Smooth muscle cell (in vitro differentiated cells): ENCODE measurements at regions not wholly inside any gene's neighbourhood (a gene's known extent, or its start where the extent isn't known, plus 50 kb on each side); places are given as distances from the start of the nearest gene placed in this dataset.
A peak's percentile ranks its signal among the peaks of the same experiment; 100 is the strongest.

Experiments used
- DNase-seq: peaks from one replicate; lab custom pipeline; 2025; ENCODE audit not compliant: unreplicated experiment; lab: John Stamatoyannopoulos, UW
- H2AFZ ChIP-seq: fragments of 200-600 bp; sonication (generic); 2 replicates; pipeline ENCODE4 v1.6.0; 2016; ENCODE audit warnings: antibody characterized with exemption, low read depth, mild to moderate bottlenecking
- H3F3A ChIP-seq: fragments of 200-600 bp; sonication (generic); 2 replicates; pipeline ENCODE4 v1.6.0; 2017; ENCODE audit warnings: antibody characterized with exemption, low read depth
- H3K27ac ChIP-seq: fragments of 200-600 bp; sonication (generic); 2 replicates; pipeline ENCODE4 v1.5.1; 2016; ENCODE audit warnings: low read depth, mild to moderate bottlenecking
- H3K27me3 ChIP-seq: fragments of 200-600 bp; sonication (generic); 2 replicates; pipeline ENCODE4 v1.6.1; 2016; ENCODE audit warnings: low read depth, mild to moderate bottlenecking
- H3K36me3 ChIP-seq: fragments of 200-600 bp; sonication (generic); 2 replicates; pipeline ENCODE4 v1.5.1; 2016; ENCODE audit warnings: low read depth
- H3K4me1 ChIP-seq: fragments of 200-600 bp; sonication (generic); 2 replicates; pipeline ENCODE4 v1.5.1; 2016; ENCODE audit warnings: low read depth
- H3K4me2 ChIP-seq: fragments of 200-600 bp; sonication (generic); 2 replicates; pipeline ENCODE4 v1.6.0; 2016; ENCODE audit warnings: mild to moderate bottlenecking
- H3K4me3 ChIP-seq: fragments of 200-600 bp; sonication (generic); 2 replicates; pipeline ENCODE4 v1.5.1; 2016; ENCODE audit warnings: mild to moderate bottlenecking
- H3K79me2 ChIP-seq: fragments of 200-600 bp; sonication (generic); 2 replicates; pipeline ENCODE4 v1.6.0; 2016; ENCODE audit warnings: low read depth, mild to moderate bottlenecking
- H3K9ac ChIP-seq: fragments of 200-600 bp; sonication (generic); 2 replicates; pipeline ENCODE4 v1.6.0; 2016; ENCODE audit warnings: low read depth
- H3K9me3 ChIP-seq: fragments of 200-600 bp; sonication (generic); replicated peaks from 2 replicates; pipeline ENCODE4 v1.5.1; 2016; ENCODE audit warnings: low read depth
- H4K20me1 ChIP-seq: fragments of 200-600 bp; sonication (generic); 2 replicates; pipeline ENCODE4 v1.6.0; 2016; ENCODE audit warnings: low read depth
- CTCF ChIP-seq: fragments of 200-600 bp; sonication (generic); IDR thresholded peaks from 2 replicates; pipeline ENCODE4 v1.5.1; 2017; ENCODE audit warnings: borderline replicate concordance, mild to moderate bottlenecking, antibody characterized with exemption; ENCODE audit not compliant: insufficient read depth, poor library complexity, severe bottlenecking
- WGBS: methylation state at CpG from one replicate; pipeline ENCODE4 v1.1.7; 2016; ENCODE audit warnings: low lambda C conversion rate; 5-methylcytosine and 5-hydroxymethylcytosine counted together

- Histone ChIP-seq H3K79me2 (no peaks in the 10 kb centered on the region), H3K9ac (no peak overlapping the region), H3K36me3 (no peaks in the 10 kb centered on the region), H3K4me3 (no peak overlapping the region), H3K27ac (peak overlapping the region; percentile 1), H4K20me1 (no peaks in the 10 kb centered on the region), H3K4me2 (peak overlapping the region; percentile 26), H3F3A (peaks cover 11% of the 10 kb centered on the region), H3K9me3 (no peaks in the 10 kb centered on the region), H3K4me1 (no peaks in the 10 kb centered on the region), H2AFZ (no peak overlapping the region), H3K27me3 (peaks cover 5% of the 10 kb centered on the region)
- DNase-seq = no peak
- TF ChIP-seq CTCF = no peak
- WGBS = 19% methylated on average over 4 of the region's 4 CpGs
Measured at GRCh38 chr2:120550282-120550681, 185.4 kb upstream of the GLI2 start.

- Histone ChIP-seq H3F3A (peaks cover 11% of the 10 kb centered on the region), H2AFZ (no peak overlapping the region), H3K27me3 (peaks cover 5% of the 10 kb centered on the region), H3K9me3 (no peaks in the 10 kb centered on the region), H3K4me3 (no peak overlapping the region), H3K4me1 (no peaks in the 10 kb centered on the region), H3K79me2 (no peaks in the 10 kb centered on the region), H3K27ac (peak overlapping the region; percentile 1), H3K36me3 (no peaks in the 10 kb centered on the region), H3K9ac (no peak overlapping the region), H3K4me2 (peak overlapping the region; percentile 26), H4K20me1 (no peaks in the 10 kb centered on the region)
- DNase-seq = no peak
- no peak for TF ChIP-seq CTCF
- WGBS = 51% methylated on average over 2 of the region's 2 CpGs
Measured at GRCh38 chr2:120550893-120551446, 184.7 kb upstream of the GLI2 start.

GRCh38 chr2:120551522-120551921 lies 184.1 kb upstream of the GLI2 start:
- no peak overlapping the region for H2AFZ ChIP-seq
- no peak overlapping the region for H3K4me3 ChIP-seq
- peaks cover 11% of the 10 kb centered on the region for H3F3A ChIP-seq
- 76% methylated on average over 3 of the region's 3 CpGs for WGBS
- no peak overlapping the region for H3K4me2 ChIP-seq
- DNase-seq = no peak
- H4K20me1 ChIP-seq = no peaks in the 10 kb centered on the region
- no peaks in the 10 kb centered on the region for H3K9me3 ChIP-seq
- no peaks in the 10 kb centered on the region for H3K79me2 ChIP-seq
- no peak for TF ChIP-seq CTCF
- no peaks in the 10 kb centered on the region for H3K36me3 ChIP-seq
- no peak overlapping the region for H3K9ac ChIP-seq
- no peaks in the 10 kb centered on the region for H3K4me1 ChIP-seq
- no peak overlapping the region for H3K27ac ChIP-seq
- H3K27me3 ChIP-seq = peaks cover 5% of the 10 kb centered on the region

GRCh38 chr2:120552079-120552478 lies 183.6 kb upstream of the GLI2 start:
- no peaks in the 10 kb centered on the region for H3K4me1 ChIP-seq
- H3K4me2 ChIP-seq = no peak overlapping the region
- no peak for DNase-seq
- H3F3A ChIP-seq = peaks cover 11% of the 10 kb centered on the region
- peaks cover 5% of the 10 kb centered on the region for H3K27me3 ChIP-seq
- no peaks in the 10 kb centered on the region for H3K79me2 ChIP-seq
- TF ChIP-seq CTCF = no peak
- WGBS = 89% methylated on average over 11 of the region's 11 CpGs
- no peaks in the 10 kb centered on the region for H4K20me1 ChIP-seq
- no peak overlapping the region for H3K4me3 ChIP-seq
- H2AFZ ChIP-seq = no peak overlapping the region
- H3K9ac ChIP-seq = no peak overlapping the region
- no peak overlapping the region for H3K27ac ChIP-seq
- H3K36me3 ChIP-seq = no peaks in the 10 kb centered on the region
- H3K9me3 ChIP-seq = no peaks in the 10 kb centered on the region
